GM23248 (cell line): ENCODE measurements at regions not wholly inside any gene's neighbourhood (a gene's known extent, or its start where the extent isn't known, plus 50 kb on each side); places are given as distances from the start of the nearest gene placed in this dataset.

Source experiments
- EZH2 ChIP-seq: fragments of 200-600 bp; sonication (generic); IDR thresholded peaks from 2 replicates; pipeline ENCODE4 v1.6.1; 2018; ENCODE audit warnings: antibody characterized with exemption, mild to moderate bottlenecking; ENCODE audit not compliant: insufficient read depth, poor library complexity, severe bottlenecking
- EZH2phosphoT487 ChIP-seq: fragments of 200-600 bp; sonication (generic); IDR thresholded peaks from 2 replicates; pipeline ENCODE4 v1.6.1; 2018; ENCODE audit warnings: antibody characterized with exemption, moderate library complexity, mild to moderate bottlenecking, low read depth; ENCODE audit not compliant: insufficient read depth

DNA sequence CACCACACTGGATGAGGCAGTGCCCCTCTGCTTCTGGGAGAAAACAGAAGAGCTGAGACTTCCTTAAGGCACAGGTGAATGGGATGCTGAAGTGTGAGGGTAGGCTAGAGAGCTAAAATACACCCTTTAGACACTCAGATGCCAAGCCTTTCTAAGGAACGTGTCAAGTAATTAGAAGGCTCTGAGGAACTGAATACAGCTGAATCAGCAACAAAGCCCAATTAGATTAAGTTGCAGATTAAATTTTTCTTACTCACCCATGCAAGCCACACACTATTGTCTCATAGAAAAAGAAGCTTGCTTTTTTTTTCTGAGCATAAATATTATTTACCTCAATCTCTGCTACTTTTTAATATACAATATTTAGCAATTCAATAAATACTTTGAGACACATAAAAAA is 354.3 kb upstream of the NRG3 start:
- TF ChIP-seq EZH2 (no peak), EZH2phosphoT487 (no peak)
